ENCODE measurements at regions not wholly inside any gene's neighbourhood (a gene's known extent, or its start where the extent isn't known, plus 50 kb on each side); places are given as distances from the start of the nearest gene placed in this dataset.

GRCh38 chr13:106883976-106884375 lies 316.0 kb upstream of the ARGLU1 start:
- Histone ChIP-seq H3K9me3 (no peaks in the 10 kb centered on the region; the same call in 1 of the 2 replicates), H3K4me3 (no peak overlapping the region), H3K36me3 (replicated peaks) (no peaks in the 10 kb centered on the region), H3K4me1 (peaks cover 10% of the 10 kb centered on the region), H3K27me3 (ENCODE audit: low read depth) (no peaks in the 10 kb centered on the region)
- in situ Hi-C loops (cut with MboI; ENCODE audit: low sequenced_read_pairs), result no loop called here
- DNase-seq (ENCODE audit: low spot score in 2 of 2), result no peak

- Histone ChIP-seq H3K4me1 (peaks cover 10% of the 10 kb centered on the region), H3K9me3 (no peaks in the 10 kb centered on the region), H3K4me3 (no peak overlapping the region), H3K36me3 (replicated peaks) (no peaks in the 10 kb centered on the region), H3K27me3 (ENCODE audit: low read depth) (no peaks in the 10 kb centered on the region)
- peak in 1 of 2 experiments; percentile 16 for DNase-seq (ENCODE audit: low spot score in 2 of 2)
- in situ Hi-C loops (cut with MboI; ENCODE audit: low sequenced_read_pairs), result no loop called here
Observed at GRCh38 chr13:106882246-106882645, 314.3 kb upstream of the ARGLU1 start.

GRCh38 chr13:106879806-106880205 lies 311.9 kb upstream of the ARGLU1 start:
- Histone ChIP-seq H3K27me3 (ENCODE audit: low read depth) (no peaks in the 10 kb centered on the region), H3K36me3 (replicated peaks) (no peaks in the 10 kb centered on the region), H3K4me1 (peaks cover 10% of the 10 kb centered on the region), H3K4me3 (no peak overlapping the region), H3K9me3 (no peaks in the 10 kb centered on the region)
- in situ Hi-C loops (cut with MboI; ENCODE audit: low sequenced_read_pairs), result no loop called here
- DNase-seq (ENCODE audit: low spot score in 2 of 2), result no peak

GRCh38 chr13:106874323-106874722 lies 306.4 kb upstream of the ARGLU1 start:
- H3K4me1 ChIP-seq, result peaks cover 3% of the 10 kb centered on the region; the same call in 1 of the 2 replicates
- H3K27me3 ChIP-seq (ENCODE audit: low read depth), result no peaks in the 10 kb centered on the region
- in situ Hi-C loops (cut with MboI; ENCODE audit: low sequenced_read_pairs), result no loop called here
- DNase-seq (ENCODE audit: low spot score in 2 of 2), result peak in 1 of 2 experiments; percentile 8
- no peak overlapping the region for H3K4me3 ChIP-seq
- H3K36me3 ChIP-seq (replicated peaks), result no peaks in the 10 kb centered on the region
- no peaks in the 10 kb centered on the region for H3K9me3 ChIP-seq

GRCh38 chr13:106873810-106874209 lies 305.9 kb upstream of the ARGLU1 start:
- no peak for DNase-seq (ENCODE audit: low spot score in 2 of 2)
- Histone ChIP-seq H3K9me3 (no peaks in the 10 kb centered on the region), H3K4me1 (peaks cover 3% of the 10 kb centered on the region; the same call in 1 of the 2 replicates), H3K36me3 (replicated peaks) (no peaks in the 10 kb centered on the region), H3K27me3 (ENCODE audit: low read depth) (no peaks in the 10 kb centered on the region), H3K4me3 (no peak overlapping the region)
- in situ Hi-C loops (cut with MboI; ENCODE audit: low sequenced_read_pairs), result no loop called here

- H3K9me3 ChIP-seq, result no peaks in the 10 kb centered on the region
- H3K4me1 ChIP-seq, result peaks cover 5% of the 10 kb centered on the region; the same call in 1 of the 2 replicates
- no peak for DNase-seq (ENCODE audit: low spot score in 2 of 2)
- no peaks in the 10 kb centered on the region for H3K36me3 ChIP-seq (replicated peaks)
- in situ Hi-C loops (cut with MboI; ENCODE audit: low sequenced_read_pairs), result no loop called here
- no peak overlapping the region for H3K4me3 ChIP-seq
- H3K27me3 ChIP-seq (ENCODE audit: low read depth), result no peaks in the 10 kb centered on the region
Observed at GRCh38 chr13:106867249-106867648, 299.3 kb upstream of the ARGLU1 start.

- peaks cover 17% of the 10 kb centered on the region for H3K4me1 ChIP-seq
- in situ Hi-C loops (cut with MboI; ENCODE audit: low sequenced_read_pairs), result no loop called here
- no peak for DNase-seq (ENCODE audit: low spot score in 2 of 2)
- H3K4me3 ChIP-seq, result no peak overlapping the region
- H3K27me3 ChIP-seq (ENCODE audit: low read depth), result no peaks in the 10 kb centered on the region
- no peaks in the 10 kb centered on the region for H3K36me3 ChIP-seq (replicated peaks)
- H3K9me3 ChIP-seq, result no peaks in the 10 kb centered on the region
Observed at GRCh38 chr13:106865716-106866440, 297.9 kb upstream of the ARGLU1 start.

GRCh38 chr13:106859533-106859904 lies 291.6 kb upstream of the ARGLU1 start:
- H3K9me3 ChIP-seq, result no peaks in the 10 kb centered on the region
- H3K27me3 ChIP-seq (ENCODE audit: low read depth), result no peaks in the 10 kb centered on the region
- no peak overlapping the region for H3K4me3 ChIP-seq
- peaks cover 34% of the 10 kb centered on the region for H3K4me1 ChIP-seq
- in situ Hi-C loops (cut with MboI; ENCODE audit: low sequenced_read_pairs), result no loop called here
- H3K36me3 ChIP-seq (replicated peaks), result no peaks in the 10 kb centered on the region
- DNase-seq (ENCODE audit: low spot score in 2 of 2), result peak; percentile 17 to 27

GRCh38 chr13:106858903-106859532 lies 291.1 kb upstream of the ARGLU1 start:
- in situ Hi-C loops (cut with MboI; ENCODE audit: low sequenced_read_pairs), result no loop called here
- no peaks in the 10 kb centered on the region for H3K27me3 ChIP-seq (ENCODE audit: low read depth)
- no peak overlapping the region for H3K4me3 ChIP-seq
- H3K4me1 ChIP-seq, result peaks cover 34% of the 10 kb centered on the region
- no peaks in the 10 kb centered on the region for H3K9me3 ChIP-seq
- peak in 1 of 2 experiments; percentile 65 for DNase-seq (ENCODE audit: low spot score in 2 of 2)
- H3K36me3 ChIP-seq (replicated peaks), result no peaks in the 10 kb centered on the region

GRCh38 chr13:106852436-106852835 lies 284.5 kb upstream of the ARGLU1 start:
- Histone ChIP-seq H3K27me3 (ENCODE audit: low read depth) (no peaks in the 10 kb centered on the region), H3K36me3 (replicated peaks) (no peaks in the 10 kb centered on the region), H3K9me3 (no peaks in the 10 kb centered on the region), H3K4me3 (no peak overlapping the region), H3K4me1 (peaks cover 20% of the 10 kb centered on the region)
- DNase-seq (ENCODE audit: low spot score in 2 of 2), result no peak
- in situ Hi-C loops (cut with MboI; ENCODE audit: low sequenced_read_pairs), result no loop called here

- in situ Hi-C loops (cut with MboI; ENCODE audit: low sequenced_read_pairs), result no loop called here
- Histone ChIP-seq H3K4me3 (no peak overlapping the region), H3K27me3 (ENCODE audit: low read depth) (no peaks in the 10 kb centered on the region), H3K36me3 (replicated peaks) (no peaks in the 10 kb centered on the region), H3K9me3 (no peaks in the 10 kb centered on the region), H3K4me1 (peaks cover 23% of the 10 kb centered on the region)
- DNase-seq (ENCODE audit: low spot score in 2 of 2), result no peak
Observed at GRCh38 chr13:106850973-106851650, 283.2 kb upstream of the ARGLU1 start.

GRCh38 chr13:106846571-106847448 lies 278.9 kb upstream of the ARGLU1 start:
- Histone ChIP-seq H3K9me3 (no peaks in the 10 kb centered on the region), H3K4me1 (peaks cover 18% of the 10 kb centered on the region), H3K4me3 (no peak overlapping the region), H3K27me3 (ENCODE audit: low read depth) (no peaks in the 10 kb centered on the region), H3K36me3 (replicated peaks) (no peaks in the 10 kb centered on the region)
- no peak for DNase-seq (ENCODE audit: low spot score in 2 of 2)
- in situ Hi-C loops (cut with MboI; ENCODE audit: low sequenced_read_pairs), result no loop called here

- Histone ChIP-seq H3K36me3 (replicated peaks) (no peaks in the 10 kb centered on the region), H3K9me3 (no peaks in the 10 kb centered on the region), H3K27me3 (ENCODE audit: low read depth) (no peaks in the 10 kb centered on the region), H3K4me3 (no peak overlapping the region), H3K4me1 (peaks cover 22% of the 10 kb centered on the region)
- in situ Hi-C loops (cut with MboI; ENCODE audit: low sequenced_read_pairs), result no loop called here
- no peak for DNase-seq (ENCODE audit: low spot score in 2 of 2)
Observed at GRCh38 chr13:106836186-106836802, 268.4 kb upstream of the ARGLU1 start.

Measured in HAP-1 (cell line).